GM12864 (cell line): ENCODE measurements at regions not wholly inside any gene's neighbourhood (a gene's known extent, or its start where the extent isn't known, plus 50 kb on each side); places are given as distances from the start of the nearest gene placed in this dataset.

Experiments
- DNase-seq: peaks from one replicate; pipeline ENCODE4 v3.0.0-alpha.2; 2011; ENCODE audit warnings: low read depth
- H3K4me3 ChIP-seq: 2 replicates; pipeline ENCODE4 v1.5.1; 2011; ENCODE audit warnings: mild to moderate bottlenecking, low read depth, low read length, control low read depth
- TF ChIP-seq, protein P1 (sequence below): IDR thresholded peaks from 2 replicates; pipeline ENCODE4 v1.5.1; 2011; ENCODE audit warnings: low read depth, mild to moderate bottlenecking, moderate library complexity, low read length, control low read depth, inconsistent platforms; ENCODE audit errors: missing control alignments

DNA sequence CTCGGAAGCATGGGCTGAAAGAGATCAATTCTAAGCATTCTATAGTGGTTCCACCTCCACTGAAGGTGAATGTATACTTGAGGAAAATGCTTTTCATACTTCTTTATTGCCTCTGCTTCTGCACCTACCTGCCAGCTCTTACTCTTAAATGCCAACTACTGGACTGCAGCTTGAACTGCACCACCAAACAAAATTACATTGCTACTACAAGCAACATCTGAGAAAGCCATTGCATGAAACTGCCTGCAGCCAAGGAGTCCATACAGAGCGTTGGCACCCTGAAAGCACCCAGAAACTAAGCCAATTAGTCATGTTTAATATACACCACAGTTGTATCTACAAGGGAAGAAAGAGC, 440.9 kb downstream of the BTBD3 start:
- H3K4me3 ChIP-seq, result no peak overlapping the region
- DNase-seq, result no peak
- TF ChIP-seq, protein P1, sequence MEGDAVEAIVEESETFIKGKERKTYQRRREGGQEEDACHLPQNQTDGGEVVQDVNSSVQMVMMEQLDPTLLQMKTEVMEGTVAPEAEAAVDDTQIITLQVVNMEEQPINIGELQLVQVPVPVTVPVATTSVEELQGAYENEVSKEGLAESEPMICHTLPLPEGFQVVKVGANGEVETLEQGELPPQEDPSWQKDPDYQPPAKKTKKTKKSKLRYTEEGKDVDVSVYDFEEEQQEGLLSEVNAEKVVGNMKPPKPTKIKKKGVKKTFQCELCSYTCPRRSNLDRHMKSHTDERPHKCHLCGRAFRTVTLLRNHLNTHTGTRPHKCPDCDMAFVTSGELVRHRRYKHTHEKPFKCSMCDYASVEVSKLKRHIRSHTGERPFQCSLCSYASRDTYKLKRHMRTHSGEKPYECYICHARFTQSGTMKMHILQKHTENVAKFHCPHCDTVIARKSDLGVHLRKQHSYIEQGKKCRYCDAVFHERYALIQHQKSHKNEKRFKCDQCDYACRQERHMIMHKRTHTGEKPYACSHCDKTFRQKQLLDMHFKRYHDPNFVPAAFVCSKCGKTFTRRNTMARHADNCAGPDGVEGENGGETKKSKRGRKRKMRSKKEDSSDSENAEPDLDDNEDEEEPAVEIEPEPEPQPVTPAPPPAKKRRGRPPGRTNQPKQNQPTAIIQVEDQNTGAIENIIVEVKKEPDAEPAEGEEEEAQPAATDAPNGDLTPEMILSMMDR, result no peak

DNA sequence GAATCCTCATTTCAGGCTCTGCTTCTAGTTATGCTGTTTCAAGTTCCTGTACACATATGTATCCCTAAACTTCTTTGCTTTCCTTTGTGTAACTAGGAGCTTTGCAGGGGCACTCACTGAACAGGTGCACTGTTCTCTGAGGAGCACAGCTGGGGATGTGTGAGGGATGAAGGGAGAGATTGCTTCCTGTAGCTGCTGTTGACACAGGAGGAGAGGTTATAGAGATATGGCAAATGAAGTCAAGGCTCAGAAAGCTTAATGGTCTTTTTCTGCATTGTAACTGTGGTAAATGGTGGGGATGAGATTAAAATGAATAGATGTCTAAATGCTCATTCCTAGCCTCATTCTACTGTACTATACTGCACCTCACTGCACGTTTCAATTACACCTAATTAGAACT, 454.3 kb downstream of the BTBD3 start:
- TF ChIP-seq, protein P1, result no peak
- no peak for DNase-seq
- H3K4me3 ChIP-seq, result no peak overlapping the region

DNA sequence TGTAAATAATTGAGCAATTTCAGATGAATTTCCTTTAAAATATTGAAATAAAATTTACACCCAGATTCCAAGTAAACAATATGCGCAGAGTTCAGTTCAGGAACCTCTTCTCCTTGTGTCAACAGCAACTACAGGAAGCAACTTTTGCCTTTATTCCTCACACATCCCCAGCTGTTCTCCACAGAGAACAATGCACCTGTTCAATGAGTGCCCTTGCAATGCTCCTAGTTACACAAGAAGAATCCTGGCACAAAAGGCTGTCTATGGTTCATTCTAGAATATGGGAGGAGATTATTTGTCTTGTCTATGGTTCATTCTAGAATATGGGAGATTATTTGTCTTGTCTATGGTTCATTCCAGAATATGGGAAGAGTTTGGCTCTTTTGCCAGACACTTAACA, 454.9 kb downstream of the BTBD3 start:
- TF ChIP-seq, protein P1, result no peak
- no peak overlapping the region for H3K4me3 ChIP-seq
- DNase-seq, result no peak

DNA sequence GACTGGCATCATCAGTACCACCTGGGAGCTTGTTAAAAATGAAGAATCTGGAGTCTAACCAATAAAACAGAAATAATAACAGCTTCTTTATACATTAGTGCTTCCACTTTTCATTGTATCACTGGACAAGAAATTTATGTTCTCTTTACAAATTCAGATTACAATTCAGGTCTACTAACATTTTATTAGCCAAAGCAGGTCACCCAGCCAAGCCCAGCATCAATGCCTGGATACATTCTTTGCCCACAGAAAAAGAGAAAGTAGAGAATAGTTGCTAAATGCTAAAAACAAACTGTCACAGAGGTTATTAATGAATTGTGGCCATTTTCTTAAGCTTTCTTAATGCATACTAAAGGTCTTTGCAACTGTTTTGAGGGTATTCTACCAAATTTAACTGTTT, 458.3 kb downstream of the BTBD3 start:
- no peak overlapping the region for H3K4me3 ChIP-seq
- TF ChIP-seq, protein P1, result no peak
- no peak for DNase-seq

DNA sequence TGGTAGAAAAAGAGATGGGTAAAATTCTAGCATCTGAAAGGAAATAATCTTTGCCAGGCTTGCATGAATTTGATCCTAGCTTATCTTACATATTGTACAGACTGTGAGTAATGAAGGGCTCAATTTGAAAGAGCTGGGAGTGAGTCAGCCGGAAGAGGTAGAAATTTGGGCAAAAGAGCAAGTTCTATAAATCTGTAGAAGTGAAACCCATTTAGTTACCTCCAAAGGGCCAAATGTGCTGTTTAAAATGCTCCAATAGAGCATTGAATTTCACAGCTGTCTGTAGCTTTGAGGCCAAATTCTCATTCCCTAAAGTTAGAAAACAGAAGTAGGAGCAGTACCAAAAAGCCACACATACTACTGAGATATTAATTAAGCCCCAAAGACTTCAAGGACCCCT, 466.1 kb downstream of the BTBD3 start:
- H3K4me3 ChIP-seq, result no peak overlapping the region
- no peak for DNase-seq
- TF ChIP-seq, protein P1, result no peak

DNA sequence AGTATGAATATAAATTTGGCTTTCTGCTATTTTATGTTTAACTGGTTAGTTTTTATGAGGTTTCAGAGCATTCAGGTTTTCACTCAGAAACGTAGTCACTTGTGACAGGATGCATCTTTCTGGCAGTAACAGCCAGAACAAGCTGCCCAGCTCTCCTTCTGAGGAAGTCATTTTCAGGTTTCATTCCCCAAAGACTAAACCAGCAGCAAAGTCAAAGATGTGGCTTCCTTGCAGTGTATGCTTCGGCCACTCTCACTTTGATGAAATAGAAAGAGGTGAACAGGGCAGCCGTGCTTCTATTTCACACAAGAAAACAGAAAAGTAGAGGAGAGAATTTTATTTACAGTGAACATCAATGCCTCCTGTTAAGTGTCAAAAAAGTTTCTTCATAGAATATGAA, 469.1 kb downstream of the BTBD3 start:
- H3K4me3 ChIP-seq, result no peak overlapping the region
- TF ChIP-seq, protein P1, result no peak
- DNase-seq, result no peak

DNA sequence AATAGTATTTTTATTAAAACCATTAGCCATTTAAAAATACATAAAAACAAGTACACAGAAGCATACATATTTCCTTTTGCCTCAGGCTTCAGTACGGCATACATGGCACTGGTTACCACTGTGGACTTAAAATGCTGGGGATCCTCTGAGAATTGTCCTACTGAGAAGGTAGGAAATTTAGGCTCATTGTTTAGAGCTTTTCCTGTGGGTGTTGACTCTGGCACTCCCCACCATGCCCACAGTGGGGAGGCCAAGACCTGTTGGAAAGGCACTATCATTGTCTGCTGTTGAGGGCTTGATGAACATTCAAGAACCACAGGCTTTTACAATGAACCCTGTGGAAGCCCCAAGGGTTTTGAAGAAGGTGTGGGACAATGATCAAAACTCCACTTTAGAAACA, 473.4 kb downstream of the BTBD3 start:
- TF ChIP-seq, protein P1, result no peak
- no peak overlapping the region for H3K4me3 ChIP-seq
- DNase-seq, result no peak
